HL-60/S4 (cell line): ENCODE measurements at regions not wholly inside any gene's neighbourhood (a gene's known extent, or its start where the extent isn't known, plus 50 kb on each side); places are given as distances from the start of the nearest gene placed in this dataset.

Experiments used
- in situ Hi-C: fragments of 300-500 bp; cut with MboI; formaldehyde crosslinking; loops from 2 replicates; pipeline ENCODE4 v1.14.3; 2022; ENCODE audit warnings: low sequenced_read_pairs

- in situ Hi-C loops = no loop called here
Measured at GRCh38 chr1:48164571-48164970, 57.9 kb upstream of the SLC5A9 start.

- in situ Hi-C loops = no loop called here
Measured at GRCh38 chr1:48160486-48161132, 61.9 kb upstream of the SLC5A9 start.

- in situ Hi-C loops = no loop called here
Measured at GRCh38 chr1:48139275-48139674, 83.2 kb upstream of the SLC5A9 start.

- in situ Hi-C loops = no loop called here
Measured at GRCh38 chr1:48127735-48128685, 94.5 kb upstream of the SLC5A9 start.

- in situ Hi-C loops = no loop called here
Measured at GRCh38 chr1:48123647-48124046, 98.9 kb upstream of the SLC5A9 start.

GRCh38 chr1:48121955-48122354, 100.6 kb upstream of the SLC5A9 start:
- in situ Hi-C loops = no loop called here

- in situ Hi-C loops = no loop called here
Measured at GRCh38 chr1:48120621-48121020, 101.9 kb upstream of the SLC5A9 start.

GRCh38 chr1:48115835-48116234, 106.7 kb upstream of the SLC5A9 start:
- in situ Hi-C loops = no loop called here

- in situ Hi-C loops = no loop called here
Measured at GRCh38 chr1:48114596-48115382, 107.7 kb upstream of the SLC5A9 start.

GRCh38 chr1:48109390-48110013, 112.3 kb upstream of the TRABD2B start:
- in situ Hi-C loops = no loop called here

GRCh38 chr1:48107516-48107915, 110.3 kb upstream of the TRABD2B start:
- in situ Hi-C loops = no loop called here

GRCh38 chr1:48106049-48106448, 108.9 kb upstream of the TRABD2B start:
- in situ Hi-C loops = no loop called here

- in situ Hi-C loops = no loop called here
Measured at GRCh38 chr1:48105165-48105564, 108.0 kb upstream of the TRABD2B start.

- in situ Hi-C loops = no loop called here
Measured at GRCh38 chr1:48103495-48103894, 106.3 kb upstream of the TRABD2B start.

- in situ Hi-C loops = no loop called here
Measured at GRCh38 chr1:48102766-48103165, 105.6 kb upstream of the TRABD2B start.

- in situ Hi-C loops = loop anchor here (25.0 kb wide), 1 partner anchor 113 kb away; the partner anchor contains the start of gene SLC5A9
Measured at GRCh38 chr1:48099072-48099773, 102.0 kb upstream of the TRABD2B start.

GRCh38 chr1:48093696-48094528, 96.7 kb upstream of the TRABD2B start:
- in situ Hi-C loops = loop anchor here (25.0 kb wide), 1 partner anchor 118 kb away; the partner anchor contains the start of gene SLC5A9

- in situ Hi-C loops = loop anchor here (25.0 kb wide), 1 partner anchor 119 kb away; the partner anchor contains the start of gene SLC5A9
Measured at GRCh38 chr1:48093147-48093546, 96.0 kb upstream of the TRABD2B start.

- in situ Hi-C loops = loop anchor here (25.0 kb wide), 1 partner anchor 120 kb away; the partner anchor contains the start of gene SLC5A9
Measured at GRCh38 chr1:48092401-48092800, 95.2 kb upstream of the TRABD2B start.
